ENCODE measurements at regions not wholly inside any gene's neighbourhood (a gene's known extent, or its start where the extent isn't known, plus 50 kb on each side); places are given as distances from the start of the nearest gene placed in this dataset.

- TF ChIP-seq, protein P1, sequence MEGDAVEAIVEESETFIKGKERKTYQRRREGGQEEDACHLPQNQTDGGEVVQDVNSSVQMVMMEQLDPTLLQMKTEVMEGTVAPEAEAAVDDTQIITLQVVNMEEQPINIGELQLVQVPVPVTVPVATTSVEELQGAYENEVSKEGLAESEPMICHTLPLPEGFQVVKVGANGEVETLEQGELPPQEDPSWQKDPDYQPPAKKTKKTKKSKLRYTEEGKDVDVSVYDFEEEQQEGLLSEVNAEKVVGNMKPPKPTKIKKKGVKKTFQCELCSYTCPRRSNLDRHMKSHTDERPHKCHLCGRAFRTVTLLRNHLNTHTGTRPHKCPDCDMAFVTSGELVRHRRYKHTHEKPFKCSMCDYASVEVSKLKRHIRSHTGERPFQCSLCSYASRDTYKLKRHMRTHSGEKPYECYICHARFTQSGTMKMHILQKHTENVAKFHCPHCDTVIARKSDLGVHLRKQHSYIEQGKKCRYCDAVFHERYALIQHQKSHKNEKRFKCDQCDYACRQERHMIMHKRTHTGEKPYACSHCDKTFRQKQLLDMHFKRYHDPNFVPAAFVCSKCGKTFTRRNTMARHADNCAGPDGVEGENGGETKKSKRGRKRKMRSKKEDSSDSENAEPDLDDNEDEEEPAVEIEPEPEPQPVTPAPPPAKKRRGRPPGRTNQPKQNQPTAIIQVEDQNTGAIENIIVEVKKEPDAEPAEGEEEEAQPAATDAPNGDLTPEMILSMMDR (conservative IDR thresholded peaks at IDR 0.05; ENCODE audit: low read length) = no peak
- TF ChIP-seq EZH2phosphoT487 (IDR thresholded peaks at IDR 0.05; ENCODE audit: borderline replicate concordance) = no peak
Measured at GRCh38 chr13:85544756-85545155, 254.5 kb downstream of the SLITRK6 start.
